ENCODE measurements at regions not wholly inside any gene's neighbourhood (a gene's known extent, or its start where the extent isn't known, plus 50 kb on each side); places are given as distances from the start of the nearest gene placed in this dataset.

GRCh38 chr12:115882936-115883335 lies 394.6 kb downstream of the MED13L start:
- H3K27ac Mint-ChIP-seq = peak overlapping the region in 1 of 3 experiments; percentile 30
- H3K36me3 Mint-ChIP-seq (ENCODE audit: low read depth) = no peaks in the 10 kb centered on the region
- no peak overlapping the region for H3K4me3 Mint-ChIP-seq
- H3K4me1 Mint-ChIP-seq = peaks cover 4% of the 10 kb centered on the region
- H3K27me3 Mint-ChIP-seq (ENCODE audit: low read depth) = peaks cover 6% of the 10 kb centered on the region
- TF ChIP-seq CTCF (IDR thresholded peaks at IDR 0.05; ENCODE audit: unreplicated experiment in 3 of 3) = no peak
- H3K9me3 Mint-ChIP-seq = peaks cover 3% of the 10 kb centered on the region

GRCh38 chr12:115880238-115880637 lies 397.3 kb downstream of the MED13L start:
- Mint-ChIP-seq H3K4me1 (peaks cover 4% of the 10 kb centered on the region), H3K27ac (no peak overlapping the region), H3K36me3 (ENCODE audit: low read depth) (no peaks in the 10 kb centered on the region), H3K9me3 (peaks cover 7% of the 10 kb centered on the region), H3K4me3 (no peak overlapping the region), H3K27me3 (ENCODE audit: low read depth) (no peaks in the 10 kb centered on the region)
- no peak for TF ChIP-seq CTCF (IDR thresholded peaks at IDR 0.05; ENCODE audit: unreplicated experiment in 3 of 3)

- no peak overlapping the region for H3K4me3 Mint-ChIP-seq
Measured at GRCh38 chr12:115879354-115879753, 398.1 kb downstream of the MED13L start.

GRCh38 chr12:115873451-115874082 lies 403.9 kb downstream of the MED13L start:
- peaks cover 20% of the 10 kb centered on the region for H3K4me1 Mint-ChIP-seq
- H3K27me3 Mint-ChIP-seq (ENCODE audit: low read depth) = peaks cover 3% of the 10 kb centered on the region
- H3K36me3 Mint-ChIP-seq (ENCODE audit: low read depth) = no peaks in the 10 kb centered on the region
- H3K9me3 Mint-ChIP-seq = peaks cover 7% of the 10 kb centered on the region
- no peak for TF ChIP-seq CTCF (IDR thresholded peaks at IDR 0.05; ENCODE audit: unreplicated experiment in 3 of 3)
- H3K4me3 Mint-ChIP-seq = no peak overlapping the region
- no peak overlapping the region for H3K27ac Mint-ChIP-seq

More at GRCh38 chr12:115879354-115879753, 398.1 kb downstream of the MED13L start:
- peaks cover 4% of the 10 kb centered on the region for H3K4me1 Mint-ChIP-seq
- H3K9me3 Mint-ChIP-seq = peaks cover 7% of the 10 kb centered on the region
- no peak for TF ChIP-seq CTCF (IDR thresholded peaks at IDR 0.05; ENCODE audit: unreplicated experiment in 3 of 3)
- H3K36me3 Mint-ChIP-seq (ENCODE audit: low read depth) = no peaks in the 10 kb centered on the region
- no peaks in the 10 kb centered on the region for H3K27me3 Mint-ChIP-seq (ENCODE audit: low read depth)
- H3K27ac Mint-ChIP-seq = no peak overlapping the region

- H3K36me3 Mint-ChIP-seq (ENCODE audit: low read depth) = no peaks in the 10 kb centered on the region
Measured at GRCh38 chr12:115872919-115873357, 404.6 kb downstream of the MED13L start.

More at GRCh38 chr12:115872919-115873357, 404.6 kb downstream of the MED13L start:
- peaks cover 7% of the 10 kb centered on the region for H3K27me3 Mint-ChIP-seq (ENCODE audit: low read depth)
- H3K9me3 Mint-ChIP-seq = peaks cover 7% of the 10 kb centered on the region
- peaks cover 25% of the 10 kb centered on the region for H3K4me1 Mint-ChIP-seq
- no peak for TF ChIP-seq CTCF (IDR thresholded peaks at IDR 0.05; ENCODE audit: unreplicated experiment in 3 of 3)
- H3K27ac Mint-ChIP-seq = no peak overlapping the region
- H3K4me3 Mint-ChIP-seq = no peak overlapping the region
